Right forelimb (tissue), 1 donor: ENCODE measurements at regions not wholly inside any gene's neighbourhood (a gene's known extent, or its start where the extent isn't known, plus 50 kb on each side); places are given as distances from the start of the nearest gene placed in this dataset.

Source experiments
- DNase-seq: peaks from one replicate; pipeline ENCODE4 v3.0.0-alpha.2; 2018

- no peak for DNase-seq
Measured at GRCh38 chr18:78889250-78889649, 90.4 kb upstream of the SALL3 start.

- no peak for DNase-seq
Measured at GRCh38 chr18:78890388-78890787, 89.2 kb upstream of the SALL3 start.

GRCh38 chr18:78891185-78891762 lies 88.3 kb upstream of the SALL3 start:
- no peak for DNase-seq

- no peak for DNase-seq
Measured at GRCh38 chr18:78892177-78892576, 87.4 kb upstream of the SALL3 start.

GRCh38 chr18:78892721-78893120 lies 86.9 kb upstream of the SALL3 start:
- DNase-seq = no peak

GRCh38 chr18:78893281-78894032 lies 86.2 kb upstream of the SALL3 start:
- DNase-seq = no peak

GRCh38 chr18:78894033-78894305 lies 85.6 kb upstream of the SALL3 start:
- DNase-seq = no peak

GRCh38 chr18:78895207-78896001 lies 84.2 kb upstream of the SALL3 start:
- no peak for DNase-seq

- DNase-seq = no peak
Measured at GRCh38 chr18:78896111-78896905, 83.3 kb upstream of the SALL3 start.

- DNase-seq = no peak
Measured at GRCh38 chr18:78898066-78898465, 81.6 kb upstream of the SALL3 start.

GRCh38 chr18:78898635-78899034 lies 81.0 kb upstream of the SALL3 start:
- no peak for DNase-seq

- DNase-seq = no peak
Measured at GRCh38 chr18:78899241-78899640, 80.4 kb upstream of the SALL3 start.

GRCh38 chr18:78900938-78901909 lies 78.4 kb upstream of the SALL3 start:
- DNase-seq = no peak

GRCh38 chr18:78901923-78902794 lies 77.5 kb upstream of the SALL3 start:
- DNase-seq = no peak

GRCh38 chr18:78902795-78903435 lies 76.7 kb upstream of the SALL3 start:
- DNase-seq = no peak

GRCh38 chr18:78903436-78904178 lies 76.0 kb upstream of the SALL3 start:
- DNase-seq = no peak

- DNase-seq = no peak
Measured at GRCh38 chr18:78904179-78904531, 75.5 kb upstream of the SALL3 start.

GRCh38 chr18:78905334-78905733 lies 74.3 kb upstream of the SALL3 start:
- DNase-seq = no peak

- DNase-seq = no peak
Measured at GRCh38 chr18:78906066-78906465, 73.6 kb upstream of the SALL3 start.
